Spleen (tissue), 7 donors: ENCODE measurements at regions not wholly inside any gene's neighbourhood (a gene's known extent, or its start where the extent isn't known, plus 50 kb on each side); places are given as distances from the start of the nearest gene placed in this dataset.

Experiments used
- POLR2A ChIP-seq, 3 donors: fragments of 450-650 bp; IDR thresholded peaks; one replicate each; pipeline ENCODE4 v1.5.1; 2017; ENCODE audit warnings: antibody characterized with exemption in 3 of 3, mild to moderate bottlenecking in 1 of 3
- TF ChIP-seq, protein P1 (sequence below), 11 experiments: fragments of 200-600 bp in 7 of 11; fragments of 450-650 bp in 4 of 11; sonication (generic) in 4 of 11; IDR thresholded peaks in 8 of 11; conservative IDR thresholded peaks in 3 of 11; 1 replicate in 7 of 11; 2 replicates in 4 of 11; pipeline versions ENCODE4 v1.4.0 to v1.8.0; 2016 to 2021; ENCODE audit warnings: antibody characterized with exemption in 11 of 11, inconsistent platforms in 4 of 11, mild to moderate bottlenecking in 1 of 11
- donor health status: DM: no; HTN: no; CAD: no; lungs with moderate emphysema.
- donor health status: DM: no; HTN: no; CAD: no.
- donor health status: DM: no; HTN: no; CAD: no.

DNA sequence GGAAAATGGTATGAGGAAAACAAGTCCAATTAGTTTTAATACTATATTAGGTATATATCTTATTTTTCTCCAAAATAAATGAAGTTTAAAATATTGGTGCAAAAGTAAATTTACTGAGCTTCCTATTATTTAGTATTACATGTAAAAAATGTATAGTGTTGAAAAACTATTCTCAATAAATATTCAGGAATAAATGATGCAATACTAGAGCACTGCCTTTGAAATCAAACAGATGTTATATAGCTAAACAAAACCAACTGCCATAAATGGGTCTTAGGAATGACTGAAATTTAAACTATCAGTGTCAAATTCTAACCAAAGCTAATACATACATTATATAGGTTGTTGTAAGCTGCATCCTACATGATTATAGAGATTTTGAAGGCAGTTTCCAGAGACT lies 1434.0 kb upstream of the LRRTM3 start:
- TF ChIP-seq POLR2A (IDR thresholded peaks at IDR 0.05) = no peak
- TF ChIP-seq, protein P1, sequence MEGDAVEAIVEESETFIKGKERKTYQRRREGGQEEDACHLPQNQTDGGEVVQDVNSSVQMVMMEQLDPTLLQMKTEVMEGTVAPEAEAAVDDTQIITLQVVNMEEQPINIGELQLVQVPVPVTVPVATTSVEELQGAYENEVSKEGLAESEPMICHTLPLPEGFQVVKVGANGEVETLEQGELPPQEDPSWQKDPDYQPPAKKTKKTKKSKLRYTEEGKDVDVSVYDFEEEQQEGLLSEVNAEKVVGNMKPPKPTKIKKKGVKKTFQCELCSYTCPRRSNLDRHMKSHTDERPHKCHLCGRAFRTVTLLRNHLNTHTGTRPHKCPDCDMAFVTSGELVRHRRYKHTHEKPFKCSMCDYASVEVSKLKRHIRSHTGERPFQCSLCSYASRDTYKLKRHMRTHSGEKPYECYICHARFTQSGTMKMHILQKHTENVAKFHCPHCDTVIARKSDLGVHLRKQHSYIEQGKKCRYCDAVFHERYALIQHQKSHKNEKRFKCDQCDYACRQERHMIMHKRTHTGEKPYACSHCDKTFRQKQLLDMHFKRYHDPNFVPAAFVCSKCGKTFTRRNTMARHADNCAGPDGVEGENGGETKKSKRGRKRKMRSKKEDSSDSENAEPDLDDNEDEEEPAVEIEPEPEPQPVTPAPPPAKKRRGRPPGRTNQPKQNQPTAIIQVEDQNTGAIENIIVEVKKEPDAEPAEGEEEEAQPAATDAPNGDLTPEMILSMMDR (IDR thresholded peaks at IDR 0.05 in 8 of 11, conservative IDR thresholded peaks at IDR 0.05 in 3 of 11) = no peak
